DMS114 treated with DMSO at 0.1 percent for 48 hours (cell line): ENCODE measurements at regions not wholly inside any gene's neighbourhood (a gene's known extent, or its start where the extent isn't known, plus 50 kb on each side); places are given as distances from the start of the nearest gene placed in this dataset.
"Not testable (repeated sequence)": the region's sequence is repeated elsewhere in the genome, so short reads cannot be mapped to it uniquely, and the experiment has no call there.

Experiments used
- DNase-seq: peaks from one replicate; lab custom pipeline; 2025; ENCODE audit not compliant: unreplicated experiment; lab: John Stamatoyannopoulos, UW

- peak; percentile 66 for DNase-seq
These were observed 190.6 kb downstream of the MAT2B start for GRCh38 chr5:163695830-163696578.

GRCh38 chr5:163696579-163696887 lies 191.1 kb downstream of the MAT2B start:
- DNase-seq, result no peak

GRCh38 chr5:163706053-163706771 lies 200.8 kb downstream of the MAT2B start:
- no peak for DNase-seq

- DNase-seq, result no peak
These were observed 206.6 kb downstream of the MAT2B start for GRCh38 chr5:163712011-163712410.

GRCh38 chr5:163718272-163718671 lies 212.9 kb downstream of the MAT2B start:
- no peak for DNase-seq

GRCh38 chr5:163724305-163724704 lies 218.9 kb downstream of the MAT2B start:
- DNase-seq, result no peak

- no peak for DNase-seq
These were observed 221.6 kb downstream of the MAT2B start for GRCh38 chr5:163727028-163727427.

- no peak for DNase-seq
These were observed 224.9 kb downstream of the MAT2B start for GRCh38 chr5:163730206-163730756.

GRCh38 chr5:163731256-163731655 lies 225.8 kb downstream of the MAT2B start:
- no peak for DNase-seq

- no peak for DNase-seq
These were observed 229.7 kb downstream of the MAT2B start for GRCh38 chr5:163735069-163735468.

- no peak for DNase-seq
These were observed 242.2 kb downstream of the MAT2B start for GRCh38 chr5:163747586-163747985.

GRCh38 chr5:163748934-163749333 lies 243.5 kb downstream of the MAT2B start:
- DNase-seq, result no peak

- not testable (repeated sequence) for DNase-seq
These were observed 245.0 kb downstream of the MAT2B start for GRCh38 chr5:163750415-163750814.

- no peak for DNase-seq
These were observed 250.1 kb downstream of the MAT2B start for GRCh38 chr5:163755505-163755904.

- no peak for DNase-seq
These were observed 250.8 kb downstream of the MAT2B start for GRCh38 chr5:163756170-163756569.

GRCh38 chr5:163757344-163757743 lies 251.9 kb downstream of the MAT2B start:
- DNase-seq, result no peak

- DNase-seq, result no peak
These were observed 252.9 kb downstream of the MAT2B start for GRCh38 chr5:163758283-163758711.

- DNase-seq, result no peak
These were observed 253.7 kb downstream of the MAT2B start for GRCh38 chr5:163759000-163759704.

- DNase-seq, result no peak
These were observed 255.1 kb downstream of the MAT2B start for GRCh38 chr5:163760498-163760897.

GRCh38 chr5:163766936-163767670 lies 261.7 kb downstream of the MAT2B start:
- DNase-seq, result no peak

- no peak for DNase-seq
These were observed 265.2 kb downstream of the MAT2B start for GRCh38 chr5:163770625-163771024.
